Uterus (tissue), 2 donors: ENCODE measurements at regions not wholly inside any gene's neighbourhood (a gene's known extent, or its start where the extent isn't known, plus 50 kb on each side); places are given as distances from the start of the nearest gene placed in this dataset.

ENCODE experiments used
- CTCF ChIP-seq, 4 experiments: fragments of 200-600 bp in 2 of 4; fragments of 450-650 bp in 2 of 4; sonication (generic) in 2 of 4; IDR thresholded peaks; one replicate each; pipeline ENCODE4 v1.5.1; 2016 to 2019; ENCODE audit warnings: antibody characterized with exemption in 4 of 4, mild to moderate bottlenecking in 2 of 4, moderate library complexity in 1 of 4
- POLR2A ChIP-seq, 2 donors: fragments of 450-650 bp; IDR thresholded peaks; one replicate each; pipeline ENCODE4 v1.6.1; 2016; ENCODE audit warnings: antibody characterized with exemption in 2 of 2, mild to moderate bottlenecking in 1 of 2, moderate library complexity in 1 of 2

GRCh38 chr5:175319199-175319598 lies 124.8 kb downstream of the DRD1 start:
- TF ChIP-seq CTCF (IDR thresholded peaks at IDR 0.05) (no peak), POLR2A (IDR thresholded peaks at IDR 0.05) (no peak)
